Caco-2 (cell line): ENCODE measurements at regions not wholly inside any gene's neighbourhood (a gene's known extent, or its start where the extent isn't known, plus 50 kb on each side); places are given as distances from the start of the nearest gene placed in this dataset.

ENCODE experiments used
- BruUV-seq: library from RNA; stranded (reverse); fragments of 400-500 nt; replicated peaks from 2 replicates; lab custom pipeline; 2021; lab: Mats Ljungman, UMichigan
- CTCF ChIA-PET: fragments of 300-600 bp; sonication (Branson Sonifier 250); formaldehyde crosslinking; loops from one replicate; lab custom pipeline; 2022; ENCODE audit warnings: antibody characterized with exemption; lab: Charles Lee
- POLR2A ChIA-PET: fragments of 300-600 bp; sonication (Branson Sonifier 250); formaldehyde crosslinking; loops from one replicate; lab custom pipeline; 2022; ENCODE audit warnings: antibody characterized with exemption; lab: Charles Lee
- DNase-seq, 2 experiments: peaks; one replicate each; pipeline versions ENCODE4 v3.0.0 to v3.0.0-alpha.2; 2020 to 2022
- H3K27me3 ChIP-seq: replicated peaks from 2 replicates; pipeline ENCODE4 v1.6.0; 2011; ENCODE audit warnings: low read length; ENCODE audit not compliant: control insufficient read depth, insufficient read depth
- H3K36me3 ChIP-seq: 2 replicates; pipeline ENCODE4 v1.5.1; 2011; ENCODE audit warnings: low read length; ENCODE audit not compliant: control insufficient read depth, insufficient read depth
- H3K4me1 ChIP-seq: fragments of 250-450 bp; sonication (Bioruptor Pico); 2 replicates; pipeline ENCODE4 v1.5.1; 2020; ENCODE audit warnings: mild to moderate bottlenecking
- H3K4me3 ChIP-seq: 2 replicates; pipeline ENCODE4 v1.5.1; 2011; ENCODE audit warnings: low read depth, mild to moderate bottlenecking, control low read depth, low read length
- H3K9me3 ChIP-seq: fragments of 250-450 bp; sonication (Bioruptor Pico); 2 replicates; pipeline ENCODE4 v1.5.1; 2020; ENCODE audit warnings: mild to moderate bottlenecking, moderate library complexity
- H3K27ac Mint-ChIP-seq: one replicate; pipeline ENCODE4 v1.8.0; 2022; ENCODE audit warnings: mixed read lengths; ENCODE audit not compliant: unreplicated experiment
- H3K27me3 Mint-ChIP-seq: one replicate; pipeline ENCODE4 v1.8.0; 2022; ENCODE audit warnings: mixed read lengths; ENCODE audit not compliant: insufficient read depth, unreplicated experiment
- H3K36me3 Mint-ChIP-seq: one replicate; pipeline ENCODE4 v1.8.0; 2022; ENCODE audit warnings: mild to moderate bottlenecking, mixed read lengths; ENCODE audit not compliant: insufficient read depth, unreplicated experiment
- H3K4me1 Mint-ChIP-seq: one replicate; pipeline ENCODE4 v1.8.0; 2022; ENCODE audit warnings: low read depth, mixed read lengths; ENCODE audit not compliant: unreplicated experiment
- H3K4me3 Mint-ChIP-seq: one replicate; pipeline ENCODE4 v1.8.0; 2022; ENCODE audit warnings: mild to moderate bottlenecking, moderate library complexity, mixed read lengths; ENCODE audit not compliant: unreplicated experiment
- H3K9me3 Mint-ChIP-seq: one replicate; pipeline ENCODE4 v1.8.0; 2022; ENCODE audit warnings: mixed read lengths; ENCODE audit not compliant: unreplicated experiment
- CTCF ChIP-seq, 2 experiments: fragments of 200-600 bp in 1 of 2; IDR thresholded peaks; 1 replicate in 1 of 2; 2 replicates in 1 of 2; pipeline versions ENCODE4 v1.5.1 to v1.8.0; 2011 to 2022; ENCODE audit warnings: antibody characterized with exemption in 1 of 2, control low read depth in 1 of 2, inconsistent platforms in 1 of 2, low read depth in 1 of 2, low read length in 1 of 2, mild to moderate bottlenecking in 1 of 2, moderate library complexity in 1 of 2; ENCODE audit not compliant: insufficient read depth in 1 of 2, severe bottlenecking in 1 of 2, unreplicated experiment in 1 of 2
- intact Hi-C: fragments of 100-400 bp; cut with micrococcal nuclease; formaldehyde crosslinking; loops from one replicate; pipeline ENCODE4 v1.10.0; 2022; ENCODE audit not compliant: unreplicated experiment

- Histone ChIP-seq H3K9me3 (no peaks in the 10 kb centered on the region; the same call in 1 of the 2 replicates), H3K4me1 (no peaks in the 10 kb centered on the region), H3K27me3 (no peaks in the 10 kb centered on the region), H3K4me3 (no peak overlapping the region), H3K36me3 (no peaks in the 10 kb centered on the region)
- intact Hi-C loops: no loop called here
- CTCF ChIA-PET: no interaction called here
- POLR2A ChIA-PET: no interaction called here
- H3K4me1 Mint-ChIP-seq: no peaks in the 10 kb centered on the region
- H3K27ac Mint-ChIP-seq: no peak overlapping the region
- TF ChIP-seq CTCF (IDR thresholded peaks at IDR 0.05; ENCODE audit: insufficient read depth in 1 of 2, low read depth in 1 of 2, low read length in 1 of 2, severe bottlenecking in 1 of 2, unreplicated experiment in 1 of 2): no peak
- BruUV-seq: no TSS peak
- H3K36me3 Mint-ChIP-seq: no peaks in the 10 kb centered on the region
- no peak overlapping the region for H3K4me3 Mint-ChIP-seq
- no peak for DNase-seq
- peaks cover 11% of the 10 kb centered on the region for H3K9me3 Mint-ChIP-seq
- H3K27me3 Mint-ChIP-seq: peaks cover 3% of the 10 kb centered on the region
Measured at GRCh38 chr17:73727941-73728340, 83.7 kb upstream of the SDK2 start.

- no TSS peak for BruUV-seq
- H3K27me3 Mint-ChIP-seq: peaks cover 8% of the 10 kb centered on the region
Measured at GRCh38 chr17:73729101-73729500, 84.9 kb upstream of the SDK2 start.

GRCh38 chr17:73731733-73732132 is 87.5 kb upstream of the SDK2 start:
- H3K27me3 Mint-ChIP-seq: peaks cover 10% of the 10 kb centered on the region
- no peaks in the 10 kb centered on the region for H3K27me3 ChIP-seq
- H3K9me3 Mint-ChIP-seq: peaks cover 11% of the 10 kb centered on the region
- no peaks in the 10 kb centered on the region; the same call in 1 of the 2 replicates for H3K9me3 ChIP-seq
- no peak overlapping the region for H3K4me3 ChIP-seq
- CTCF ChIA-PET: no interaction called here
- no peaks in the 10 kb centered on the region for H3K36me3 ChIP-seq
- POLR2A ChIA-PET: no interaction called here
- no peak for DNase-seq
- H3K4me3 Mint-ChIP-seq: no peak overlapping the region
- H3K36me3 Mint-ChIP-seq: no peaks in the 10 kb centered on the region
- no peak overlapping the region for H3K27ac Mint-ChIP-seq
- TF ChIP-seq CTCF (IDR thresholded peaks at IDR 0.05; ENCODE audit: insufficient read depth in 1 of 2, low read depth in 1 of 2, low read length in 1 of 2, severe bottlenecking in 1 of 2, unreplicated experiment in 1 of 2): no peak
- BruUV-seq: no TSS peak
- H3K4me1 ChIP-seq: no peaks in the 10 kb centered on the region
- intact Hi-C loops: no loop called here
- no peaks in the 10 kb centered on the region for H3K4me1 Mint-ChIP-seq

More at GRCh38 chr17:73729101-73729500, 84.9 kb upstream of the SDK2 start:
- H3K4me3 ChIP-seq: no peak overlapping the region
- CTCF ChIA-PET: no interaction called here
- TF ChIP-seq CTCF (IDR thresholded peaks at IDR 0.05; ENCODE audit: insufficient read depth in 1 of 2, low read depth in 1 of 2, low read length in 1 of 2, severe bottlenecking in 1 of 2, unreplicated experiment in 1 of 2): no peak
- H3K4me1 ChIP-seq: no peaks in the 10 kb centered on the region
- Mint-ChIP-seq H3K4me3 (no peak overlapping the region), H3K9me3 (peaks cover 11% of the 10 kb centered on the region), H3K27ac (no peak overlapping the region), H3K4me1 (no peaks in the 10 kb centered on the region), H3K36me3 (no peaks in the 10 kb centered on the region)
- intact Hi-C loops: no loop called here
- no peak for DNase-seq
- POLR2A ChIA-PET: no interaction called here
- H3K27me3 ChIP-seq: no peaks in the 10 kb centered on the region
- no peaks in the 10 kb centered on the region; the same call in 1 of the 2 replicates for H3K9me3 ChIP-seq
- H3K36me3 ChIP-seq: no peaks in the 10 kb centered on the region
